Tibial artery (tissue), 4 donors: ENCODE measurements at regions not wholly inside any gene's neighbourhood (a gene's known extent, or its start where the extent isn't known, plus 50 kb on each side); places are given as distances from the start of the nearest gene placed in this dataset.

ENCODE experiments used
- DNase-seq, 2 donors: peaks; one replicate each; pipeline ENCODE4 v3.0.0-alpha.2; 2019
- H3K27ac ChIP-seq, 2 donors: fragments of 200-600 bp; sonication (generic) in 1 of 2; 1 replicate in 1 of 2; 2 replicates in 1 of 2; pipeline ENCODE4 v1.5.1; 2018 to 2019; ENCODE audit warnings: mild to moderate bottlenecking in 1 of 2
- H3K27me3 ChIP-seq, 2 donors: fragments of 200-600 bp; sonication (generic) in 1 of 2; one replicate each; pipeline versions ENCODE4 v1.5.1 to v1.6.0; 2016 to 2019
- H3K36me3 ChIP-seq, 3 donors: fragments of 200-600 bp; sonication (generic) in 2 of 3; one replicate each; pipeline ENCODE4 v1.5.1; 2016 to 2019; ENCODE audit warnings: mild to moderate bottlenecking in 2 of 3
- H3K4me1 ChIP-seq, 4 donors: fragments of 200-600 bp; sonication (generic) in 2 of 4; 1 replicate in 3 of 4; 2 replicates in 1 of 4; pipeline ENCODE4 v1.5.1; 2016 to 2019
- H3K4me3 ChIP-seq, 2 donors: fragments of 200-600 bp; sonication (generic) in 1 of 2; 1 replicate in 1 of 2; 2 replicates in 1 of 2; pipeline ENCODE4 v1.5.1; 2018 to 2019; ENCODE audit warnings: mild to moderate bottlenecking in 2 of 2
- H3K9me3 ChIP-seq, 3 donors: fragments of 200-600 bp; sonication (generic) in 1 of 3; one replicate each; pipeline ENCODE4 v1.5.1; 2016 to 2019
- intact Hi-C: fragments of 100-400 bp; cut with DNase I; formaldehyde crosslinking; loops from one replicate; pipeline ENCODE4 v1.15.0; 2023; ENCODE audit warnings: low total_unique reads
- TF ChIP-seq, protein P1 (sequence below), 2 experiments: fragments of 200-600 bp in 1 of 2; fragments of 450-650 bp in 1 of 2; IDR thresholded peaks; one replicate each; pipeline ENCODE4 v1.5.1; 2017 to 2019; ENCODE audit warnings: antibody characterized with exemption in 2 of 2, mild to moderate bottlenecking in 1 of 2, moderate library complexity in 1 of 2

DNA sequence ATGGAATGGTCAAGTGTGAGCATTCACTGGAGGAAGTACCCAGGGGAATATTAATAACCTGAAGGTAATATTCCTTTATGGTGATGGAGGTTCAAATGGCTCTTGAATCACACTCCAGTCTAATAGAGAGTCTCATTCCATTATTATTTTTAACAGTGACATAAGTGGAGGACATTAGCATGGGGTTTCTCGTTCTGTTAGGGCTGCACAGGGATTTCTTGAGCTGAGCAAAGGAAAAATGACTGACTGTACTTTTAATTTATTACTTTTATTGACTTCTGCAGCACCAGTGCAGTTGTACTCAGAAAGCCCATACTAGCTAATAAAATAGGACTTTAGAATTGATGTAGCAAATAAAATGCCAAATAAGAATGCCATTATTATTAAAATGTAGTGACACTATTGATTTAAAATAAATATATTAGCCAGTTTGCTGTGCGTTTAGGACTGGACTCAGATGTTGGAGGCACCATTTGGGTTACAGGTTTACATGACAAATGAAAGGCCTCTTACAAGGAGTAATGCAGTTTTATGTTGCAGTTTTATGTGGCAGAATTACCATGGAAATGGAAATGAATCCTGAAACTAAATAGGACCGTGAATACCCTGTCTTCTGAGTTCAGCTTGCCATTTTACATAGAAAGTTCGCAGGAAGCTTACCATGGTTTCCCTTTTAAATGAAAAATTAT, 705.1 kb upstream of the GRM7 start:
- no peaks in the 10 kb centered on the region for H3K27me3 ChIP-seq
- intact Hi-C loops, result no loop called here
- no peak overlapping the region for H3K4me3 ChIP-seq
- H3K27ac ChIP-seq, result no peak overlapping the region
- DNase-seq, result no peak
- no peaks in the 10 kb centered on the region for H3K4me1 ChIP-seq
- no peaks in the 10 kb centered on the region for H3K9me3 ChIP-seq
- no peaks in the 10 kb centered on the region for H3K36me3 ChIP-seq
- TF ChIP-seq, protein P1, sequence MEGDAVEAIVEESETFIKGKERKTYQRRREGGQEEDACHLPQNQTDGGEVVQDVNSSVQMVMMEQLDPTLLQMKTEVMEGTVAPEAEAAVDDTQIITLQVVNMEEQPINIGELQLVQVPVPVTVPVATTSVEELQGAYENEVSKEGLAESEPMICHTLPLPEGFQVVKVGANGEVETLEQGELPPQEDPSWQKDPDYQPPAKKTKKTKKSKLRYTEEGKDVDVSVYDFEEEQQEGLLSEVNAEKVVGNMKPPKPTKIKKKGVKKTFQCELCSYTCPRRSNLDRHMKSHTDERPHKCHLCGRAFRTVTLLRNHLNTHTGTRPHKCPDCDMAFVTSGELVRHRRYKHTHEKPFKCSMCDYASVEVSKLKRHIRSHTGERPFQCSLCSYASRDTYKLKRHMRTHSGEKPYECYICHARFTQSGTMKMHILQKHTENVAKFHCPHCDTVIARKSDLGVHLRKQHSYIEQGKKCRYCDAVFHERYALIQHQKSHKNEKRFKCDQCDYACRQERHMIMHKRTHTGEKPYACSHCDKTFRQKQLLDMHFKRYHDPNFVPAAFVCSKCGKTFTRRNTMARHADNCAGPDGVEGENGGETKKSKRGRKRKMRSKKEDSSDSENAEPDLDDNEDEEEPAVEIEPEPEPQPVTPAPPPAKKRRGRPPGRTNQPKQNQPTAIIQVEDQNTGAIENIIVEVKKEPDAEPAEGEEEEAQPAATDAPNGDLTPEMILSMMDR (IDR thresholded peaks at IDR 0.05), result no peak

- TF ChIP-seq, protein P1 (IDR thresholded peaks at IDR 0.05), result no peak
- H3K4me1 ChIP-seq, result no peaks in the 10 kb centered on the region
- no peak for DNase-seq
- H3K4me3 ChIP-seq, result no peak overlapping the region
- H3K36me3 ChIP-seq, result no peaks in the 10 kb centered on the region
- H3K27ac ChIP-seq, result no peak overlapping the region
- intact Hi-C loops, result no loop called here
- H3K9me3 ChIP-seq, result no peaks in the 10 kb centered on the region
- no peaks in the 10 kb centered on the region for H3K27me3 ChIP-seq
These were observed 695.0 kb upstream of the GRM7 start for GRCh38 chr3:6165951-6166350.

GRCh38 chr3:6168256-6168655, 692.7 kb upstream of the GRM7 start:
- Histone ChIP-seq H3K9me3 (no peaks in the 10 kb centered on the region), H3K36me3 (no peaks in the 10 kb centered on the region), H3K4me1 (no peaks in the 10 kb centered on the region), H3K4me3 (no peak overlapping the region), H3K27me3 (no peaks in the 10 kb centered on the region), H3K27ac (no peak overlapping the region)
- DNase-seq, result no peak
- TF ChIP-seq, protein P1 (IDR thresholded peaks at IDR 0.05), result no peak
- intact Hi-C loops, result no loop called here

DNA sequence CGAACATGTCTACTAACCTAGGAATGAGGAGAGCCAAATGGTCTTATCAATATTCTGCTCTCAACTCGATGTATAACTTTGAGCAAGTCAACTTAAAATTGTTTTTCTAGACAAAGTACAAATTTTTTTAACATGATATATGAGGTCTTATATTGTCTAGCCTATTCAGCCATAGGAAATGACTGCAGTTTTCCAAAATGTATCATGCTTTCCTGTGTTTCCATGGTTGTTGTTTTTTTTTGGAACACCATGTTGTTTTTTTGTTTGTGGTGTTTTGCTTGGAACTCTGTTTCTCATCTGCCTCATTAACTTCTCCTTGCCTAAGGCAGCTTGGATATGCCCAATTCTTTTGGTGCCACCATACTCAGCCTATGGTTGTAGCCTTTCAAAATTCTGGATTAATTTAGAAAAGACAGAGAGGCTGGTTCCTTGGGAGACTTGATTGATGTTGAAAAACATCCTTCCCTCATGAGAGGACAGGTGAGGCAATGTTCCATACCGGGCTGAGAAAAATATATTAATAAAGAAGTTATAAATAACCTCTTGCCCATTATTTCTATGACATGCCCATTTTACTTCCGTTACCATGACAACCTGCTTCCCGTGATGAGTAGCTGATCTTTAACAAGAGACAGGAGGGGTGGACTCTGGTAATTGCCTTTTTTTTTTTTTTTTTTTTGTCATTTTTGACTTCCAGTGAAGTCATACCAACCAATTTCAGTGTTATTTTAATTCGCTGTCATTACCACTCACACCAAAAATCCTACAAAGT, 687.9 kb upstream of the GRM7 start:
- Histone ChIP-seq H3K36me3 (no peaks in the 10 kb centered on the region), H3K4me3 (no peak overlapping the region), H3K9me3 (no peaks in the 10 kb centered on the region), H3K4me1 (no peaks in the 10 kb centered on the region), H3K27ac (no peak overlapping the region), H3K27me3 (no peaks in the 10 kb centered on the region)
- DNase-seq, result no peak
- intact Hi-C loops, result no loop called here
- TF ChIP-seq, protein P1 (IDR thresholded peaks at IDR 0.05), result no peak

- Histone ChIP-seq H3K36me3 (no peaks in the 10 kb centered on the region), H3K4me3 (no peak overlapping the region), H3K27me3 (no peaks in the 10 kb centered on the region), H3K4me1 (no peaks in the 10 kb centered on the region), H3K9me3 (no peaks in the 10 kb centered on the region), H3K27ac (no peak overlapping the region)
- TF ChIP-seq, protein P1 (IDR thresholded peaks at IDR 0.05), result no peak
- DNase-seq, result no peak
- intact Hi-C loops, result no loop called here
These were observed 683.5 kb upstream of the GRM7 start for GRCh38 chr3:6177417-6177816.
